Left lung (tissue), 4 donors: ENCODE measurements at regions not wholly inside any gene's neighbourhood (a gene's known extent, or its start where the extent isn't known, plus 50 kb on each side); places are given as distances from the start of the nearest gene placed in this dataset.

Experiments
- ATAC-seq: fragments of 200-7000 bp; cut with Tn5 transposase; one replicate; pipeline ENCODE4 v1.9.1; 2020; ENCODE audit warnings: moderate library complexity
- DNase-seq, 4 donors: peaks; one replicate each; pipeline ENCODE4 v3.0.0-alpha.2; 2013 to 2020
- H3K27ac ChIP-seq, 2 donors: fragments of 200-600 bp; sonication (generic) in 1 of 2; one replicate each; pipeline versions ENCODE4 v1.5.0 to v1.8.0; 2020 to 2021
- H3K27me3 ChIP-seq, 2 donors: fragments of 200-600 bp; sonication (generic) in 1 of 2; one replicate each; pipeline versions ENCODE4 v1.5.0 to v1.8.0; 2020 to 2021
- H3K36me3 ChIP-seq, 2 donors: fragments of 200-600 bp; sonication (generic) in 1 of 2; one replicate each; pipeline versions ENCODE4 v1.5.0 to v1.8.0; 2020 to 2021
- H3K4me1 ChIP-seq, 2 donors: fragments of 200-600 bp; one replicate each; pipeline ENCODE4 v1.8.0; 2021
- H3K4me3 ChIP-seq, 2 donors: fragments of 200-600 bp; sonication (generic) in 1 of 2; one replicate each; pipeline versions ENCODE4 v1.5.0 to v1.8.0; 2020 to 2021; ENCODE audit warnings: mild to moderate bottlenecking in 1 of 2
- H3K9me3 ChIP-seq, 2 donors: fragments of 200-600 bp; sonication (generic) in 1 of 2; one replicate each; pipeline versions ENCODE4 v1.5.0 to v1.8.0; 2020 to 2021
- CTCF ChIP-seq, 2 donors: fragments of 200-600 bp; sonication (generic) in 1 of 2; IDR thresholded peaks; one replicate each; pipeline versions ENCODE4 v1.5.0 to v1.8.0; 2021; ENCODE audit warnings: antibody characterized with exemption in 2 of 2
- intact Hi-C, 2 donors: fragments of 100-400 bp; cut with DNase I; formaldehyde crosslinking; loops; one replicate each; pipeline versions ENCODE4 v1.11.2 to v1.14.2; 2022
- donor health status: DM: no; HTN: yes; CAD: no.
- donor health status: DM: no; HTN: no; CAD: no.

GRCh38 chr2:234334756-234335155, 162.1 kb downstream of the ARL4C start:
- no peak for DNase-seq
- no peak for ATAC-seq
- Histone ChIP-seq H3K4me1 (no peaks in the 10 kb centered on the region), H3K27ac (no peak overlapping the region), H3K36me3 (no peaks in the 10 kb centered on the region), H3K27me3 (no peaks in the 10 kb centered on the region), H3K4me3 (no peak overlapping the region), H3K9me3 (no peaks in the 10 kb centered on the region)
- intact Hi-C loops, result no loop called here
- TF ChIP-seq CTCF (IDR thresholded peaks at IDR 0.05), result no peak

GRCh38 chr2:234334151-234334550, 162.7 kb downstream of the ARL4C start:
- intact Hi-C loops, result no loop called here

GRCh38 chr2:234333168-234334130, 163.4 kb downstream of the ARL4C start:
- intact Hi-C loops, result no loop called here
- no peak overlapping the region for H3K4me3 ChIP-seq
- H3K4me1 ChIP-seq, result no peaks in the 10 kb centered on the region
- no peaks in the 10 kb centered on the region for H3K27me3 ChIP-seq
- no peaks in the 10 kb centered on the region for H3K36me3 ChIP-seq
- no peaks in the 10 kb centered on the region for H3K9me3 ChIP-seq
- DNase-seq (no peak), ATAC-seq (no peak)
- no peak overlapping the region for H3K27ac ChIP-seq
- TF ChIP-seq CTCF (IDR thresholded peaks at IDR 0.05), result no peak

More at GRCh38 chr2:234334151-234334550, 162.7 kb downstream of the ARL4C start:
- no peak overlapping the region for H3K4me3 ChIP-seq
- no peak overlapping the region for H3K27ac ChIP-seq
- H3K9me3 ChIP-seq, result no peaks in the 10 kb centered on the region
- ATAC-seq, result no peak
- H3K27me3 ChIP-seq, result no peaks in the 10 kb centered on the region
- H3K36me3 ChIP-seq, result no peaks in the 10 kb centered on the region
- DNase-seq, result peak in 1 of 4 donors; percentile 16
- no peaks in the 10 kb centered on the region for H3K4me1 ChIP-seq
- no peak for TF ChIP-seq CTCF (IDR thresholded peaks at IDR 0.05)

GRCh38 chr2:234331966-234332365, 164.9 kb downstream of the ARL4C start:
- H3K36me3 ChIP-seq, result no peaks in the 10 kb centered on the region

More at GRCh38 chr2:234331966-234332365, 164.9 kb downstream of the ARL4C start:
- DNase-seq (no peak), ATAC-seq (no peak)
- H3K27me3 ChIP-seq, result no peaks in the 10 kb centered on the region
- intact Hi-C loops, result no loop called here
- H3K27ac ChIP-seq, result no peak overlapping the region
- no peaks in the 10 kb centered on the region for H3K9me3 ChIP-seq
- no peak overlapping the region for H3K4me3 ChIP-seq
- no peaks in the 10 kb centered on the region for H3K4me1 ChIP-seq
- no peak for TF ChIP-seq CTCF (IDR thresholded peaks at IDR 0.05)
